CMK (cell line): ENCODE measurements at regions not wholly inside any gene's neighbourhood (a gene's known extent, or its start where the extent isn't known, plus 50 kb on each side); places are given as distances from the start of the nearest gene placed in this dataset.
"Not testable (repeated sequence)": the region's sequence is repeated elsewhere in the genome, so short reads cannot be mapped to it uniquely, and the experiment has no call there.

Experiments used
- DNase-seq: peaks from one replicate; pipeline ENCODE4 v3.0.0-alpha.2; 2010; ENCODE audit warnings: low read depth

DNA sequence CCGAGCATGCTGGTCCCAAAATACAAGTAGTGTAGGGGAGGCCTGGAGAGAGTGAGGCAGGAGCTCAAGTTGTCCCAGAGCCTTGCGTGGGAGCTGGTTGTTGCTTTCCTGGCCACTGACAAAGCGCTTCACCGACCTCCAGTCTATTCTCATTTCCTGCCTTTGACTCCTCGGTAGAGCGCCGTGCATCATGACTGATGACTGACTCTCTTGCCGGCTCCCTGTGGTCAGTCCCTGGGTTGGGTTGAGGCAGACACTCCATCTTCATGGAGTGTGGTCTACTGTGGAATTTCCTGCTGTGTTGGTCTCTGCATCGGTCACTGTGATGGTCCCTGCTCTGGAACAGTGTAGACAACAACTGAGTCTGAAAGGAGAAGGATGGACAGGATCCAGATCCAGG, 175.1 kb upstream of the S1PR3 start:
- DNase-seq = no peak

DNA sequence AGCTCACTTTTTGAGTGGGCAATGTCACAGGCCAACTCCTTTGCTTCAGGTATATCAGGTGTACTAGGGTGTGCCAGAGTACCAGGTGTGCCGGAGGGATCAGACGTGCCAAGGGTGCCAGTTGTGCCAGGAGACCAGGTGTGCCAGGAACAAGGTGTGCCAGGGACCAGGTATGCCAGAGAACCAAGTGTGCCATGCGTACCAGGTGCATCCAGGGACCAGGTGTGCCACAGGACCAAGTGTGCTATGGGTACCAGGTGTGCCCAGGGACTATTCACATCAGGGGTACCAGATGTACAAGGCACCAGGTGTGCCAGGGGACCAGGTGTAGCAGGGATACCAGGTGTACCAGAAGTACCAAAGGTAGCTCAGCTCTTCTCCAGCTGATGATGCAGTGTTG, 174.7 kb upstream of the S1PR3 start:
- no peak for DNase-seq

DNA sequence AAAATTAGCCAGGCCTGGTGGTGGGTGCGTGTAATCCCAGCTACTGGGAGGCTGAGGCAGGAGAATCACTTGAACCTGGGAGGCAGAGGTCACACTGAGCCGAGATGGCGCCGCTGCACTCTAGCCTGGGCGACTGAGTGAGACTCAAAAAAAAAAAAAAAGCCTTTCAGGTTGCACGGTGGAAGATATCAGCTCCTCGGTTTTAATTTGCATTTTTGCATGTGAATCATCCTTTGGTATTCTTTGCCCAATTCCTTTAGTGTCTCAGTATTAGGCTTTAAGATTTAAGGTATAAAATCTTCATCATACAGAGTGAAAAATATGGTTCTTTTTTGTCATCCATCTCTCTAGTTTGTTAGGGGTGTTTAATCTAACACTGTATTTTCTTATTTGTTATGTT, 173.6 kb upstream of the S1PR3 start:
- no peak for DNase-seq

DNA sequence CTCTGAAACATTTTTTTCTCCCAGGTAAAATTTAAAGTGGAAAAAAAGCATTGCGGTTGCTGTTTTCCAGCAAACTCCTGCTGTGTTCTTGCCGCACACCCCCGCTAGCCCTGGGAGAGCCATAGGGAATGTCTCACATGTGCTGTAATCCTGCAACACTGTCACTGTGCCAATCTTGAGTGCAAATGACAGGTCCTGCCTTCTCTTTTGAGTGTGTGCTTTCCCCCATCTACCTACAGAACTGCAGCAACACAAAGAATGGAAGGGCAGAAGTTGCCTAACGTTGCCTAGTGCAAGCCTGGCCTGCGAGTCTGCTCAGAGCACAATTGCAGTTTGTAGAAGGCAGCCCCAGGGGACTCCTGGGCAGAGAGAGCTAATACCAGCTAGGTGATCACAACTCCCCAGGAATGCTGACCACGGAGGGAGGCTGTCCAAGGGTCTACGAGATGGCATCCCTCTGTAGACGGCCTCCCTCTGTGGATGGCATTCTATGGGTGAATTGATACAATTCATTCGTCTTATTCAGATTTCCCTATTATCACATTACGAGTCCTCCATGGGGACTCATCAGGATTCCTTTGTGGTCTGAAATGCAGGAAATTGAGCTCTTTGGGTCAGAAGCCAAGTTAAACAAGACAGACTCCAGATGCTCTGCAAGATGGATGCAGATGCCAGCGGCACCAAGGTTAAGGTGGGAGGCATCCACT, 172.6 kb upstream of the S1PR3 start:
- DNase-seq = no peak

DNA sequence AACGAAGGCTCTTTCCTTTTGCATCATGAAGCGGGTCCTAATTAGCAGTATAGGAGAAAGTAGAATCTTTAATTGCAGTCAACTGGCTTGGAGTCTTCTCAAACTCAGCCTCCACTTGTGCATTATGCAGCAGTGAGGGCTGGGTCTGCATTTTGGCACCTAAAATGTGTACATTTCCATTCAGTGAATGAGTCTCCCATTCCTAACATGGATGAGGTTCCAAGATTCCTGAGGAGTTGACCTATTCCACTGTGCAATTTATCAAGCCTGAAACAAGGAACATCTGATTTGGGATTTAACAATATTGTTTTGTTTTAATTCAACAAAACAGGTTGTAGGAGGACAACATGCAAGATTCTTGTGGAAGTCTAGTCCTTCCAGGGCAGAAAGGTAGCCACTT, 171.8 kb upstream of the S1PR3 start:
- DNase-seq = no peak

DNA sequence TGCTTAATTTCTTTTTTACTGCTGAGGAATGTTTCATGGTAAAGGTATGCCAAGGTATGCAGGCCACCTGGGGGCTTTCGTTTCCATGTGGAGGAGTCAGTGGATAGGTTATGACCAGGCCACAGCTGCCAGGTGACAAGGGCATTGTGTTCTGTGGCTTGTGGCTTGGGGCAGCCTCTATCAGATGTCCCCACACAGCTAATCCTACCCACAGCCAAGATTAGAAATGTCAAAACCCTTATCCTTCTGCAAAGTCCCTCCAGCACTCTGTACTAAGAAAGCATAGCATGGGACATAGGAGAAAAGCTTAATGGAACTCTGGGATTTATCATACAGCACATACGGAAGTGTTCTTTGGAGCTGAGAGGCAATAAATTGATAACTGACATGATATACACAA, 171.2 kb upstream of the S1PR3 start:
- DNase-seq = peak; percentile 29

DNA sequence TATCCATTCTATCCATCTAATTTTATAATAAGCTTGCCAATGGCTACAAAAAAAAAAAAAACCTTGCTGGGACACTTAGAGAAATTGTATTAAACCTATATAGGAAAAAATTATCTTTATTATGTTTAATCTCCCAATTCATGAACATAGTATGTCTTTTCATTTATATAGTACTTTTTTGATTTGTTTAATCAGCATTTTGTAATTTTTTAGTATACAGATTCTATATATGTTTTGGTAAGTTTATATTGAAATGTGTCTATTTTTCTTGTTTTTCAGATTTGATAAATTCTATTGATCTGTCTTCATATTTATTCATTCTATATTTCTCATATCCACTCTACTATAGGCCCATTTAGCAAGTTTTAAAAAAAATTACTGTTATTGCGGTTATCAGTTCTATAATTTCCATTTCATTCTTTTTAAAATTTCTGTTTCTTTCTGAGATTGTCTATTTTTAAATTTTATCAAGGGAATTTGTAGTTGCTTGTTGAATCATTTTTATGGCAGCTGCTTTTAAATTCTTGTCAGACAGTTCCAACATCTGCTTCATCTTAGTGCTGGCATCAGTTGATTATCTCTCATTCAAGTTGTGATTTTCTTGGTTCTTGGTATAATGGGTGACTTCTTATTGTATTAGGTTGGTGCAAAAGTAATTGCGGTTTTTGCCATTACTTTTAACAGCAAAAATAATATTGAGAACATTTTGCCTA, 170.1 kb upstream of the S1PR3 start:
- no peak for DNase-seq

DNA sequence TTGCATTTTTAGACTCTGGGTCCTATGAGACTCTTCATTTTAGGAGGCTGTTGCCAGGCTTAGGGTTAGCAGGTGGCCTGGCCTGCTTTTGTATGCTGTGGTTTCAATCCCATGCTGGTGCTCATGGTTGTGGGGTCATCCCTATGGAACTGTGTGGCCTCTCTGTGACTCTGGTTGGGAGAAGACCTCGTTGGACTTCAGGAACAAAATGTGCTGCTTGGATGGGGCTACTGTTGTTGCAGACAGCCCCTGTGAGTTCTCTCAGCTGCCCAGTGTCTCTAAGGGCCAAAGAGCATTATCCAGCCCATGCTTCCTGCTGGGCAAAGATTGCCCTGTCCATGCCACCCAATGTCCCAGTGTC, 169.5 kb upstream of the S1PR3 start:
- DNase-seq = no peak

DNA sequence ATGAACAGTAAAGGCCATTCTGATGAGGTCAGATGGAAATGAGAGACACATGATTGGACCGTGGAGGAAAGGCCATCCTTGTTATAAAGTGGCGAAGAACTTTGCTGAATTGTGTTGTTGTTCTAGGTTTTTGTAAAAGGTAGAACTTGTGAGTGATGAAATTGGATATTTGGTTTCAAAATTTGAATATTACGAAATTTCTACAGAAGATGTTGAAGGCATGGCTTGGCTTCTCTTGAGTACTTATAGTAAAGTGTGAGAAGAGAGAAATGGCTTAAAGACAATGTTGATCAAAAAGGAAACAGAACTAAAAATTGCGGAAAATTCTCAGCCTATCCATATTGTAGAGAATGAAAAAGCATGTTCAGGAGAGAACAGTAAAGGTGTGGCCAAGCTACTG, 166.6 kb upstream of the S1PR3 start:
- no peak for DNase-seq

DNA sequence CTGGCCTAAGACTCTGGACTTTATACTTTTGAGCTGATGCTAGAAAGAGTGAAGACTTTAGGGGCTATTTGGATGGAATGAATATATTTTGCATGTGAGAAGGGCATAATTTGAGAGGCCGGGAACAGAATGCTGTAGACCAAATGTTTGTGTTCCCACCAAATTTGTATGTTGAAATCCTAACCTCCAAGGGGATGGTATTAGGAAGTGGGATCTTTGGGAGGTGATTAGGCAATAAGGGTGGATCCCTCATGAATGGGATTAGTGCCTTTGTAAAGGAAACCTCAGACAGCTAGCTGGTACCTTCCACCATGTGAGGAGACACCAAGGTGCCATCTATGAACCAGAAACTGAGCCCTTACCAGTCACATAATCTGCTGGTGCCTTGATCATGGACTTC, 165.1 kb upstream of the S1PR3 start:
- no peak for DNase-seq

DNA sequence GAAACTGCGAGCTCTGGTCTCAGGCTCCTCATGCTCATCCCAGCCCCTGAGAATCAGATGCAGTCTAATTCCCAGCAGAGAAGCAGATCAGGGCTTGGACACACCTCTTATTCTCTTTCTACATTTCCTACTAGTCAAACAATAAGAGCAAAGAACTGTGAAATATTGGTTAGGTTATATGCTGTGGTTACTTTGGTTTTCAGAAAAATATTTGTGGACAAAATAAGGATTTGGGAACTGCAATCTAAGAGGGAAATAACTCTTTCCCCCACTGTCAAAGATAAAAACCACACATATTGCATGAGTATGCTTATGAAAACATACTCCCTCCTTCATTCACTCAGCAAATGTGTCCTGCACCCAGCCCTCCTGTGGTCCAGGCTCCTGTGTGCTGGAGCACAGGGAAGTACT, 164.5 kb upstream of the S1PR3 start:
- no peak for DNase-seq

DNA sequence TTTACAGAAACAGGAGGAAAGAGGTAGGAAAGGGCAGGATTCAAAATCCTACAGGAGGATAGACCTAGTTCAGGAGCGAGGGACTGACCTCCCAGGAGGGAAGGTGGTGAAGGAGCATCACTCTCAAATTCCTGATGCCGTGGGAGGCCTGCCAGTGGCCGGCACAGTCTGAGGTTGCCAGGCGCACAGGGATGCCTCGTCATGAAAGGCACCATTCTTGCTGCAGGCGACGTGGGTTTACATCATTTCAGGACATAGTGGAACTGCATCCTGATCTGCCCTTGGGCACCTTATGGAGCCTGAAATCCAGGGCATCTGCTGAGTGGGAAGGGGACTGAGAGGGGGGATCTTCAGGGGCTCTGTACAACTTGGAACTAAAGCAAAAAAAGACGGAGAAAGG, 163.2 kb upstream of the S1PR3 start:
- no peak for DNase-seq

DNA sequence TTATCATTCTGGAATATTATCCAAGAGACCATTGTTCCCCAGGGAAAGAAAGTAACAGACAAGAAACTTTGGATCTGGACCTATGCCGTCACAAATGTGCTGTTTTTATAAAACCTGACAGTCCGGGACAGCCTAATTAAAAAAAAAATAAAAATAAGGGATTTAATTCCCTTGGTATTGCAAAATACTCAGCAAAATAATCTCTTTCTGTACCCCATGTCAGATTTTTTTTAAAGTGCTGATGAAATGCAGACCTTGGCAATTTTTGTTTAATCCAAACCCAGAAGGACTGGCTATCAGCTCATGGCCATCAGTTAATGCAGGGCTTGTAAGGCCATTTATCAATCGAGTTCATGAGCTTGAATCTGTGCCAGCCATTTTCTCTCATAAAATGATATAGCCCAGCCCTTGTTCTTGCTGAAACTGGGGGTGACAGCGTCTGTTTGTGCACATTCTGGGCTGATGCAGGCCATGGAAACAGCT, 162.7 kb upstream of the S1PR3 start:
- DNase-seq = no peak

DNA sequence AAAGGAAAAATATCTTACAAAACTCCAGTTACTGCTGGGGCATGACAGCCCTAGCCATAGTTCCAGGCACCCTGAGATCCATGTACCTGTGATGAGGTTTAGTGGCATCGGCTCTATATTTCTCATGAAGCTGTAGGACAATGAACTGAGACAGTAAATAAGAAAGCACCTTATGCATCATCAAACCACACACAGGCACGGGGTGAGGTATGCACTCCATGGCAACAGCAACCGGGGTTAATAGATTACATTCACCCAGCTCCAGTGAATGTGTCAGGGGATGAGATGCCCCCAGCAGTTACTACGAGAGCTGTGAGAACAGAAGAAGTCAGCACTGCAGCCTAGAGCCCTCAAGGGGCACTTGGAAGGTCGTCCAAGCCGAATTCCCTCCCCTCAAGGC, 162.0 kb upstream of the S1PR3 start:
- no peak for DNase-seq

DNA sequence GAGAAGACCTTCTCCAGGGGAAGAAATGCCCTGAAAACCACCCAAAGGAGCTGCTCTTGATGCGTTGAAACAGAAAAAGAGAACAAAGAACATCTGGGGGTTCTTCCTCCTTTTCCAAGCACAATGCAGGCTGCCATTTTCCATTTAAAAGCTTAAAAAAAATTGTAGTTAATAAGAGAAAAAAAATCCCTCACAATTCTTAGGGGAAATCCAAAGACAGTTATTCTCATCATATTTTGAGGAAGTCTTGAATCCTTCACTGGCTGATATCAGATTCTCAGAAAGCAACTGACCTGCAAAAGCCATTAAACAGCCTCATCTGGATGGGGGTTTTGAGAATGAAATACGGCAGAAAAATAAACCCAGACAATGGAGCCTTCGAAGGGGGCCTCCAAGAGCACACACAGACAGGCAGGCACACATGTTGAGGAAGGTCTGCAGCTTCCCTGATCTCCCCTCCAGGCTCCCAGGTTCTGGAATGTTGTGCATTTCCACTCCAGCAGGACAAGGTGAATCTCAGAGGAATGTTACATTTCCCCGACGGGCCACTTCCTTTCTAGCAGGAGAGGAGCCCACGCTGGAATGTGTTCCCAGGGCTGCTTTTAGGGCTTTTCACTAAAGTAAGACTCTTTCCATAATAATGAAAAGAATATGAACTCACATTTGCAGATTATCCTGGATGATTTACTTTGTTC, 159.4 kb upstream of the S1PR3 start:
- no peak for DNase-seq

DNA sequence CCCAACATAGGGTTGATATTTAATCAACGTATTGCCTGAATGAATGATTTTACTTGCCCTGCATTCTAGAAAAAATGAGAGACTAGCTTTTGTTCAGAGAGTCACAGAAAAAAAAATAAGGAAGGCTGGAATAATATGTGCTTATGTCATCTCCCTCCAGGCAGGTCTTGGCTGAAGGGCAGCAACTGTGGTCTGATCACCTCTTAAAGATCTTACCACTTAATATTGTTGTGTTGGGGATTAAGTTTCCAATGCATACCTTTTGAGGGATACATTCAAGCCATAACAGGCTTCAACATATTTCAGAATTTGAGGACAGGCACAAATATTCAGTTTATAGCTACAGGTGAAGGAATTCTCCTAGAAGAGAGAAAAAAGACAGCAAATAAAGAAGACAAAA, 157.3 kb upstream of the S1PR3 start:
- no peak for DNase-seq

DNA sequence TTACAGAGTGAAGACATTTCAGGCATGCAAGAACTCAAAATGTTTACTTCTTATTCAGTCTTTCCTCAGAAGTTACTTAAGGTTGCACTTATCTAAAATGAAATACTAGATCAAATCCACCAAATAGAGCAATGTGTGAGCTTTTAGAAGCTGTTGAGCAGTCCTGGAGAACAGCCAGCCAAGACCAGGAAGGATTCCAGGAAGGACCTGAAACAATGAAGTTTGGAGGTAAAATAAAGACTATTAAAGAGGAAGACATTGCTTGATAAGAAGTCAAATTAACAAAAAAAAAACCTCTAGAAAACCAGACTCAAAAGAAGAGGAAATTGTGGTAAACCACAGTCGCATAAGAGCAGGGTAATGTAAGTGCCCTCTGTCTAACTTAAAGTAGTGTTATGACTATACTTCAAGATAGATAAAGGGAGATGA, 156.2 kb upstream of the S1PR3 start:
- DNase-seq = no peak

DNA sequence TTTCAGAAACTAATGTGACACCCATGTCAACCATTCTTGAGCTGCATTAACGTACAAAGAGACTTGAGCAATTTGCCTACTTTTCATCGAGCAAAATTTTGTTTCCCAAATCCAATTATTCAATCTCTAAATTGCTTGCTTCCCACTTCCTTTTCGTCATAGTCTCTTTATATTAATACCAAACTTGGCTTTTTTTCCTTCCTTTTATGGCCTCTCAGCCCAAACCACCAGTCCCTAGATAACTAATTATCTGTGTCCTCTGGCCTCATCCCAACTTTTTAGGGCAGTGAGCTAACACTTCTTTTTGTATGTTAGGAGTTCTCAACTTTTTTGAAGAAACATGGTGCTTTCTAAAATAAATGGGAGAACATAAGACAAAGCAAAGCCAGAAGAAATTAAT, 155.5 kb upstream of the S1PR3 start:
- no peak for DNase-seq

DNA sequence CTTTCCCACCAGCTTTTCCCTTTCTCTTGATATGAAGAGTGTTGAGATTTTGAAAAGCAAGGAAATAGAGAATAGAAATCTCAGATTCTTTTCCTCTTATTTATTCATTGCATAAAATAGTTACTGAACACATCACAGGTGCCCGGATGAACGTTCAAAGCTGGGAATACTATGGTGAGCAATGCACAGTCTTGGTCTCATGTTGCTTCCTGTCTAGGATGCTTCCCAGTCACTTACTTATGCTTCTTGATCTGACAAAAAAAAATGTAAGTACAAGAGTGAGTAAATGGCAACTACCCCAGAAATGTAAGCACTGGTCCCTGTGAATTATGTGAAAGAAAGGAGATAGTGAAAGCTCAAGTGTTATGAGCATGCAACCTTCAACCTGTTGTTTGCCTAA, 153.5 kb upstream of the S1PR3 start:
- no peak for DNase-seq

DNA sequence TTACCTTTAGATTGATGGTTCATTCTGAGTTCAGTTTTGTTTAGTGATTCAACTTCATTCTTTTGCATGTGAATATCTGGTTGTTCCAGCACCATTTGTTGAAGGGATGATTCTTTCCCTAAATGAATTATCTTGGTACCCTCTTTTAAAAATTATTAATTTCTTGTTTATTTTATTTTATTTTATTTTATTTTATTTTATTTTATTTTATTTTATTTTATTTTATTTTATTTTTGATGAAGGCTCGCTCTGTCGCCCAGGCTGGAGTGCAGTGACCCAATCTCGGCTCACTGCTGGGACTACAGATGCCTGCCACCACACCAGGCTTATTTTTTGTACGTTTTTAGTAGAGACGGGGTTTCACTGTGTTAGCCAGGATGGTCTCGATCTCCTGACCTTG, 141.4 kb upstream of the S1PR3 start:
- DNase-seq = not testable (repeated sequence)

DNA sequence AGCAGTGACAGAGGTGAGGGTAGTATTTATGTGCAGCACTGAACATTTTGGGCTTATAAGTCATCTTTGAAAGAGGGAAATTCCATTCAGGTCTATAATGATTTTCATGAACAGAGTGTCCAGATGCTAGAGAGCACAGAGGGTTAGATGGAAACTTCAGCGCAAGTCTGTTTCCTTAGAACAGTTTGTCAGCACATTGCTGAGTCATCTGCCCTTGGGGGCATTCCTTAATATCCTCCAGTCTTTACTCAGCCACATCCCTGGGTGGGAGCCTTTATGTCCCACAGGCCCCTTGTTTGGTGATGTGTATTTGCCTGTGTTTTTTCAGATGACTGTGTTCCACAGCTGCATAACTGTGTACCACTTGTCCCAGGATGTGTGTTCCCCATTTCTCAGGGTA, 138.5 kb upstream of the S1PR3 start:
- no peak for DNase-seq

DNA sequence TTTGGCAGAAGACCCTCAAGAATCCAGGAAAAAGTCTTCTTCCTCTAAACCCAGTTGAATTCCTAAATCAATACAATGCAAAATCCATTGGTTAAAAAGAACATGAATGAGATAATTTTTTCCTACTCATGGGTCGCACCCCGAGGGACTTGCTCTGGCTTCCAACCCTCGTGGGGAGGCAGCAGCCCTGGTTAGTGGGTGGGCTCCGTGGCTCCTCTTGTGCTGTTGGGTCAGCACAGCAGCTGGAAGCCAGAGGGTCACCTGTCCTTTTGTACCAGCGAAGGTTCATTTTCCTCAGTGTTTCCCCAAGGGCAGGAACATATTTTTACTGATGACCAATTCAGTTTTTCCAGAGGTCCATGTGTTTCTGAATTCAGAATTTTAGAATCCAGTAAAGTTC, 120.6 kb upstream of the S1PR3 start:
- DNase-seq = no peak

DNA sequence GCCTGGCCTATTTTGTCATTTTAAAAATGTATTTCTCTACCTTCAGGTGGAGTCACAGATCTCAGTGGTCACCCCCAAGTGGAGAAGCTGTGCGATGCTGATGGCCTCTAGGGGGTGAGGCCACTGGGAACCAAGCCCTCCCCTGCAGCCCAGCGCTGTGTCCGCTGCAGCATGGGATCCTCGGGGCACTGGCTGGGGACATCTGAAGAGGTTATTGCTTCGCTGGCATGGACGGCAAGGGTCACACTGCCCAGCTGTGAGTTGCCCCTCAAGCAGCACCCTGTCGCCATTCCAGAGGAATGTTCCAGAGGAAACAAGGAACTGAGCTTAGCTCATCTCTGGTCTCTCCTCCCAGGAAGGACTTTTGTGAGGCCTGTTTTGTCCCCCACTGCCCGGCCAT, 119.6 kb upstream of the S1PR3 start:
- no peak for DNase-seq
